GM18502 (cell line): ENCODE measurements at regions not wholly inside any gene's neighbourhood (a gene's known extent, or its start where the extent isn't known, plus 50 kb on each side); places are given as distances from the start of the nearest gene placed in this dataset.

Source experiments
- ATAC-seq: cut with Tn5 transposase; IDR thresholded peaks from one replicate; pipeline ENCODE4 v1.9.1; 2021; ENCODE audit warnings: mild to moderate bottlenecking; ENCODE audit not compliant: unreplicated experiment, poor library complexity

DNA sequence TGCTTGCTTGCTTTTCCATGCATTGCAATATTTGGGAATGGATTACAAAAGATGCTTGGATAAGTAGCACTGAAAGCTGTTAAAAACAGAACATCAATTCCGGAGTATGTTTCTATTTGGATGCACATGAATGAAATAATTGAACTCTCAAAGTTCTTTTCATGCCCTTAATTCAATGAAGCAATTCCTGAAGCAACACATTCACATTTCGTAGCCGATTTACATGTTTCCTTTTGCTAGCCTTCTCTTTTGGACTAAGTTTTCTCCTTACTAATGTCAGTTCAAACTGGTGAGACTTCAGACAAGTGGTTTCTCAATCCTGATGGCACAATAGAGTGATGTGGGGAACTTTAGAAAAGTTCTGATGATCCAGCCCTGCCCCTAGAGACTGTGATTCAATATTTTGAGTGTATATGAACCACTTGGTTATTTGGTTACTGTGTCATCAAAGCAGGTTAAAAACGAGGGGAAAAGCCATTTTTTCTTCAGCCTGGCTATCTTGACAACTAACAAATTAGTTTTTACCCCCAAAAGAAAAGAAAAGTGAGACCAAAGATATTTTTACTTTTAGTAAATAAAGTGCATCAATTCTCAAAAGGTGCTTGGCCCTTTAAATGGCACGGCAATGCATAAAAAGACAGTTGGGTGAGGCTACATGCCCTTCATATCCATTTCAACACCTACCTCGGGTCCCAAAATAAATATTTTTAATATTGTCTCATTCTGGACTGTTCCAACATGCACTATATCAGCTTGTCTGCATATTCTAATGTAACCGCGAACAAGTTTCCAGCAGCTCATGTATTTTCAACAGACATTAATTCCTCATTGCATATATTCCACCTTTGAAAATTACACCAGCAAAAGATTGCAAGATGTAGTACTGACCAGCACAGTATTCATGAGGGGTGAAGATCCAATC is 90.1 kb upstream of the RPL34 start:
- no peak for ATAC-seq

GRCh38 chr4:108529102-108529501 is 91.3 kb upstream of the RPL34 start:
- no peak for ATAC-seq

DNA sequence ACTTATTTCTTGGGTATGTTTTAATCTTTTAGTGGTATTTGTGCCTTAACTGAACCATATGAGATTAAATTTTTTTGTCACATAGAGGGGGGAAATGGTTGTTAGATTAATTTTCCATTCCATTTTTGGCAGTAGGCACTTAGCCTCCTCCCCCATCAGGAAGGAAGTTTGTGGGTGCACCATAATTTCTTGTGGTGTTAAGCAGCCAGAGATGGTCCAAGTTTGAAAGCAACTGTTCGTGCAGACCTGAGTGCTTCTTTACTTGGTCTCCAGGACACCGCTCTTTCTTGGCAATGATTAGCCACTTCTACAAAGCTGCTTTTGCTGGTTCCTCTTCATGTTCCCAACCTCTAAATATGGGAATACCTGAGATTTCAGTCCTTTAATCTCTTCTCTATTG is 92.7 kb upstream of the RPL34 start:
- peak; percentile 61 for ATAC-seq

- no peak for ATAC-seq
Observed at GRCh38 chr4:108520807-108521206, 99.6 kb upstream of the RPL34 start.

GRCh38 chr4:108519911-108520601 is 100.3 kb upstream of the RPL34 start:
- ATAC-seq: no peak

DNA sequence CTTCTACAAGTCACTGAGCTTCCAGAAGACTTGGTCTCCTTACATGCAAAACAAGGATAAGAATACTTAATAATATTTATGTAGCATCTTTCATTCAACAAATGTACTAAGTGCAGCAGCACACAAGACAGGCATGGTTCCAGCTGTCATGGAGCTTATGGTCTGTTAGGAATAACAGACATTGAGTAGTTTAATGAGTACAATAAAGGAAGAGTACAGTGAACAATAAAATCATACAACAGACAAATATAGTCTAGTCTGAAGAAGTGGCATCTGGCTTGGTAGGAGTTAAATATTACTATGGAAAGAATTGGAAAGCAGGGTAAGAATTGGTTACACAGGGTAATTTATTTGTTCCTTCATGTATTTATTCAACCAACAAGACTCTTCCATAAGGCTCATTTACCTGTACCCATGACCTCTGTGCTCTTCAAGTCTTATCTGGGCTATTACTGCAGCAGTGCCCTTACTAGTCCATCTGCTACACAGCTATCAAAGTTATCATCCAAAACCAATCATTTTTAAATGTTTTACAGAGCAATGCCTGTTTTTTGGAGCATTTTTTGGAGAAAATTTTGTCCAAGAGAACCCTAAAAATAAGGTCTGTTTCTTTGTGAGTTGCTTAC is 101.1 kb upstream of the RPL34 start:
- no peak for ATAC-seq

DNA sequence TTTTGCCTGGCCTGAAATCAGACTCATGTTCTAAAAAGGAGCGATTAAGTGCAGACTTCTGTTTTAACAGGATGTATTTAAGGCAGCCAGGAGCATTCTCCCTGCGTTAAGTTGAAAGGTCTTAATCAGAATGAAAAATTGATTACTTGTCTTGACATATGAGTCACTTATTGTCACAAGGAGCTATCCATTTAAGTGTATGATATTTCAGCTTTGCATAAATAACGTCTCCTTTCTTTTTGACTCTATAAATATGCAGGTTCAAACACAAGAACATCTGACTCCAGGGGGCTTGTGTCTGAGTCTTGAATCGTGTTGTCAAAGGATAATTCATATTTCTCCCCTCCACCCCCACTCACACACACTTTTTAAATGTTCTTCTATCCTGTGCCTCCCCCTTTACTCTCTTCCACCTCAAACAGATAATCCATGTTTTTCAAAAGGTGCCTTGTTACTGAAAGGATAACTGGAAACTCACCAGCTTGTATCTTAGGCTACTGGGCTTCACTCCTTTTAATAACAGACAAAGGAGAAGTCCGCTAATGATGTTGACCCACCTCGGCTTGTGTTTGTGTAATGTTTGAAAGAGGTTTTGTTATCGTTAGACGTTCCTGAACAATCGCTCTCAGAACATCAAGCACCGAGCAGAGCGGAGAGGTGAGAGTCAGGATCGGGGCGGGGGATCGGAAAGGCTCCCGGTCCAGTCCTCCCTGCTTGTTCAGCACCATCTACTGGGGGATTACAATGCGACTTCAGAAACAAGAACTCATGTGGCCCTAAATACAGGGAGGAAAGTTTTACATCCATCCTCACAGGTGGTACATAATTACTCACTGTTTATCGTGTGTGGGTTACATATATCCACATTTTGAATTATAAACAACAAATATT is 107.5 kb upstream of the RPL34 start:
- ATAC-seq: no peak

GRCh38 chr4:108511618-108512017 is 108.8 kb upstream of the RPL34 start:
- ATAC-seq: no peak

DNA sequence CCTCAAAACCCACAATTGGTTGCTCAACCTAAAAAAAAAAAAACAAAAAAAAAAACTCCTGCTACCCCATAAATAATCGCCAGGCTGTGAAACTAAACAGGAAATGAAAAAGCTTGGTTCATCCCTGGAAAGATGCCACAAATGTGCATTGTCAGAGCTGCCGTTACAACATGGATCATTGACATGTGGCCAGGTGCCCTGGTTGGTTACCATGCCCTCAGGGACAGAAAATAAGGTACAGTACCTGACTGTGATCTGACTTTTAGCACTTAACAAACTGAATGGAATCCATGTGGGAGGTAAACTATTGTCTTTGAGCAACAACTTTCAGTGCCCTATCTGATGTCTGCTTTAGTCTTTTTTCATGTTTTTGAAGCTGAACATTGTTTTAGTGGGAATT is 118.0 kb upstream of the RPL34 start:
- ATAC-seq: no peak

DNA sequence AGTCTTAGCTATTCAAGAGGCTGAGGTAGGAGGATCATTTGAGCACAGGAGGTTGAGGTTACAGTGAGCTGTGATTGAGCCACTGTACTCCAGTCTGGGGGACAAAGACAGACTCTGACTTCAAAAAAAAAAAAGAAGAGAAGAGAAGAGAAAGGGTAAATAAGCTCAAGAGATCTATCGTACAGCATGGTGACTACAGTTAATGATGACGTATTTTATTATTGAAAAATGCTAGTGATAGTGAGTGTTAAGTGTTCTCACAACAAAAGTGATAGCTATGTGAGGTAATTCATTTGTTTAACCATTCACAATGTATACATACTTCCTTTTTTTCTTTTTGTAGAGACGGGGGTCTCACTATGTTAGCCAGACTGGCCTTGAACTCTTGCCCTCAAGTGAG is 121.5 kb upstream of the RPL34 start:
- no peak for ATAC-seq

DNA sequence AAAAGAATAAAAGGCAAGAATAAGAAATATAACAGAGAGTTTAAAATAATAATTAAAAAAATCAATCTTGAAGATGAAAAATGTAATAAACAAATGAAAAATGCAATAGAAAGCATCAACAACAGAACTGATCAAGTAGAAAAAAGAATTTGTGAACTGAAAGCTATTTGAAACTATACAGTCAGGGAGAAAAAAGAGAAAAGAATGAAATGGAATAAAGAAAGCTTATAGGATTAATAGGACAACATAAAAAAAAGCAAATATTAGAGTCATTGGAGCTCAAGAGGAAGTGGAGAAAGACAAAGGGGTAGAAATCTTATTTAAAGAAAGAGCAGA is 126.8 kb upstream of the RPL34 start:
- ATAC-seq: no peak

GRCh38 chr4:108492816-108493595 is 127.4 kb upstream of the RPL34 start:
- ATAC-seq: peak; percentile 63

GRCh38 chr4:108488865-108489264 is 131.5 kb upstream of the RPL34 start:
- ATAC-seq: no peak

DNA sequence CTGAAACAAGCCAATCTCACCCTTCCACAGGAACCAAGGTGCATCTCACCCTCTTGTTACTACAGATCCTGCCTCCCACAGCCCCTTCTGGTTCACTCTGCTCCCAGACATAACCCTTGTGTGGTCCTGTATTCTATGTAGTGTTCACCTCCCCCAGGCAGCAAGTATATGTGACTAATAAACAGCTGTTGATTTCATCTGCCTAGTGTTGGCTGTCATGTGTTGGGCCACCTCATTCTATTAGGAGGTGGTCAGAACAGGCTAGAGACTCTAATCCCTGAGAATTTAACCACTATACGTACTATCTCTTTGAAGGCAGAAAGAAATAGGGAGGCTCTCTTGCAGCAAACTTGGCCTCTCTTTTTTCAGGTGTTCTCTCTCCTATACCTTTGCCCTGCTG is 134.3 kb upstream of the RPL34 start:
- no peak for ATAC-seq

- no peak for ATAC-seq
Observed at GRCh38 chr4:108484187-108484586, 136.2 kb upstream of the RPL34 start.

- no peak for ATAC-seq
Observed at GRCh38 chr4:108483650-108484049, 136.7 kb upstream of the RPL34 start.

GRCh38 chr4:108483079-108483478 is 137.3 kb upstream of the RPL34 start:
- ATAC-seq: no peak

GRCh38 chr4:108480881-108481280 is 139.5 kb upstream of the RPL34 start:
- ATAC-seq: no peak

- no peak for ATAC-seq
Observed at GRCh38 chr4:108477527-108478108, 142.8 kb upstream of the RPL34 start.
